8988T (cell line): ENCODE measurements at regions not wholly inside any gene's neighbourhood (a gene's known extent, or its start where the extent isn't known, plus 50 kb on each side); places are given as distances from the start of the nearest gene placed in this dataset.

Experiments
- DNase-seq: peaks from one replicate; pipeline ENCODE4 v3.0.0; 2011

- no peak for DNase-seq
Observed at GRCh38 chr2:156852210-156852609, 405.3 kb upstream of the GALNT5 start.

- no peak for DNase-seq
Observed at GRCh38 chr2:156852681-156853080, 404.8 kb upstream of the GALNT5 start.

- no peak for DNase-seq
Observed at GRCh38 chr2:156864325-156864724, 393.2 kb upstream of the GALNT5 start.

- no peak for DNase-seq
Observed at GRCh38 chr2:156864753-156865152, 392.8 kb upstream of the GALNT5 start.

- DNase-seq, result no peak
Observed at GRCh38 chr2:156867201-156867600, 390.3 kb upstream of the GALNT5 start.

- DNase-seq, result no peak
Observed at GRCh38 chr2:156874707-156875106, 382.8 kb upstream of the GALNT5 start.

GRCh38 chr2:156883804-156884203, 373.7 kb upstream of the GALNT5 start:
- DNase-seq, result no peak

- no peak for DNase-seq
Observed at GRCh38 chr2:156884216-156884615, 373.3 kb upstream of the GALNT5 start.

GRCh38 chr2:156890529-156891148, 366.9 kb upstream of the GALNT5 start:
- no peak for DNase-seq

GRCh38 chr2:156891609-156892008, 365.9 kb upstream of the GALNT5 start:
- DNase-seq, result no peak

GRCh38 chr2:156892467-156893281, 364.8 kb upstream of the GALNT5 start:
- DNase-seq, result no peak

GRCh38 chr2:156896294-156896693, 361.2 kb upstream of the GALNT5 start:
- no peak for DNase-seq

GRCh38 chr2:156897548-156897947, 360.0 kb upstream of the GALNT5 start:
- DNase-seq, result no peak

GRCh38 chr2:156901373-156902031, 356.0 kb upstream of the GALNT5 start:
- no peak for DNase-seq

GRCh38 chr2:156903335-156903734, 354.2 kb upstream of the GALNT5 start:
- DNase-seq, result no peak

GRCh38 chr2:156907806-156908205, 349.7 kb upstream of the GALNT5 start:
- no peak for DNase-seq

- DNase-seq, result no peak
Observed at GRCh38 chr2:156908825-156909224, 348.7 kb upstream of the GALNT5 start.

- no peak for DNase-seq
Observed at GRCh38 chr2:156909983-156910382, 347.5 kb upstream of the GALNT5 start.

GRCh38 chr2:156915332-156915731, 342.2 kb upstream of the GALNT5 start:
- DNase-seq, result no peak

GRCh38 chr2:156918410-156918809, 339.1 kb upstream of the GALNT5 start:
- DNase-seq, result no peak

- DNase-seq, result no peak
Observed at GRCh38 chr2:156930423-156930822, 327.1 kb upstream of the GALNT5 start.

- DNase-seq, result no peak
Observed at GRCh38 chr2:156933645-156934225, 323.8 kb upstream of the GALNT5 start.

GRCh38 chr2:156935616-156936015, 321.9 kb upstream of the GALNT5 start:
- DNase-seq, result no peak

- no peak for DNase-seq
Observed at GRCh38 chr2:156937430-156937829, 320.1 kb upstream of the GALNT5 start.
